ENCODE measurements at regions not wholly inside any gene's neighbourhood (a gene's known extent, or its start where the extent isn't known, plus 50 kb on each side); places are given as distances from the start of the nearest gene placed in this dataset.

- DNase-seq (ENCODE audit: low read depth): no peak
- ChIA-PET CTCF (no interaction called here), POLR2A (no interaction called here)
- no peaks in the 10 kb centered on the region for H3K27me3 ChIP-seq (ENCODE audit: control insufficient read depth, insufficient read depth, low read length)
- TF ChIP-seq CTCF (IDR thresholded peaks at IDR 0.05; ENCODE audit: insufficient read depth, low read depth, low read length): no peak
- no peaks in the 10 kb centered on the region for H3K36me3 ChIP-seq (ENCODE audit: control insufficient read depth, insufficient read depth, low read length)
- no peak overlapping the region for H3K4me3 ChIP-seq (ENCODE audit: low read depth, low read length)
These were observed 945.4 kb downstream of the SI start for GRCh38 chr3:164132878-164133277.

- no peaks in the 10 kb centered on the region for H3K27me3 ChIP-seq (ENCODE audit: control insufficient read depth, insufficient read depth, low read length)
- H3K36me3 ChIP-seq (ENCODE audit: control insufficient read depth, insufficient read depth, low read length): no peaks in the 10 kb centered on the region
- no peak for TF ChIP-seq CTCF (IDR thresholded peaks at IDR 0.05; ENCODE audit: insufficient read depth, low read depth, low read length)
- ChIA-PET CTCF (no interaction called here), POLR2A (no interaction called here)
- no peak for DNase-seq (ENCODE audit: low read depth)
- no peak overlapping the region for H3K4me3 ChIP-seq (ENCODE audit: low read depth, low read length)
These were observed 964.6 kb downstream of the SI start for GRCh38 chr3:164113371-164114332.

GRCh38 chr3:164096352-164096751 is 981.9 kb downstream of the SI start:
- ChIA-PET POLR2A (no interaction called here), CTCF (no interaction called here)
- Histone ChIP-seq H3K4me3 (ENCODE audit: low read depth, low read length) (no peak overlapping the region), H3K27me3 (ENCODE audit: control insufficient read depth, insufficient read depth, low read length) (no peaks in the 10 kb centered on the region), H3K36me3 (ENCODE audit: control insufficient read depth, insufficient read depth, low read length) (no peaks in the 10 kb centered on the region)
- no peak for TF ChIP-seq CTCF (IDR thresholded peaks at IDR 0.05; ENCODE audit: insufficient read depth, low read depth, low read length)
- DNase-seq (ENCODE audit: low read depth): no peak

- H3K36me3 ChIP-seq (ENCODE audit: control insufficient read depth, insufficient read depth, low read length): no peaks in the 10 kb centered on the region
- no peak for TF ChIP-seq CTCF (IDR thresholded peaks at IDR 0.05; ENCODE audit: insufficient read depth, low read depth, low read length)
- DNase-seq (ENCODE audit: low read depth): no peak
- ChIA-PET CTCF (no interaction called here), POLR2A (no interaction called here)
- no peaks in the 10 kb centered on the region for H3K27me3 ChIP-seq (ENCODE audit: control insufficient read depth, insufficient read depth, low read length)
- no peak overlapping the region for H3K4me3 ChIP-seq (ENCODE audit: low read depth, low read length)
These were observed 982.3 kb downstream of the SI start for GRCh38 chr3:164095949-164096348.

GRCh38 chr3:164095279-164095678 is 983.0 kb downstream of the SI start:
- CTCF ChIA-PET: no interaction called here
- no peak for TF ChIP-seq CTCF (IDR thresholded peaks at IDR 0.05; ENCODE audit: insufficient read depth, low read depth, low read length)
- H3K27me3 ChIP-seq (ENCODE audit: control insufficient read depth, insufficient read depth, low read length): no peaks in the 10 kb centered on the region
- H3K36me3 ChIP-seq (ENCODE audit: control insufficient read depth, insufficient read depth, low read length): no peaks in the 10 kb centered on the region
- POLR2A ChIA-PET: no interaction called here
- no peak for DNase-seq (ENCODE audit: low read depth)
- no peak overlapping the region for H3K4me3 ChIP-seq (ENCODE audit: low read depth, low read length)
